Left hindlimb (tissue), 1 donor: ENCODE measurements at regions not wholly inside any gene's neighbourhood (a gene's known extent, or its start where the extent isn't known, plus 50 kb on each side); places are given as distances from the start of the nearest gene placed in this dataset.
"Not testable (repeated sequence)": the region's sequence is repeated elsewhere in the genome, so short reads cannot be mapped to it uniquely, and the experiment has no call there.

Experiments used
- DNase-seq: peaks from one replicate; pipeline ENCODE4 v3.0.0-alpha.2; 2018

- DNase-seq = no peak
Observed at GRCh38 chr1:70490153-70490552, 79.1 kb downstream of the CTH start.

- no peak for DNase-seq
Observed at GRCh38 chr1:70495370-70495769, 84.3 kb downstream of the CTH start.

GRCh38 chr1:70496181-70496580 is 85.1 kb downstream of the CTH start:
- DNase-seq = no peak

GRCh38 chr1:70497152-70497551 is 86.1 kb downstream of the CTH start:
- DNase-seq = no peak

- no peak for DNase-seq
Observed at GRCh38 chr1:70498666-70499065, 87.6 kb downstream of the CTH start.

GRCh38 chr1:70499695-70500094 is 88.6 kb downstream of the CTH start:
- no peak for DNase-seq

- no peak for DNase-seq
Observed at GRCh38 chr1:70503358-70503757, 92.3 kb downstream of the CTH start.

GRCh38 chr1:70504176-70504820 is 93.2 kb downstream of the CTH start:
- DNase-seq = no peak

- peak; percentile 46 for DNase-seq
Observed at GRCh38 chr1:70504821-70505193, 93.7 kb downstream of the CTH start.

- not testable (repeated sequence) for DNase-seq
Observed at GRCh38 chr1:70507991-70508390, 96.9 kb downstream of the CTH start.

GRCh38 chr1:70509996-70510876 is 99.2 kb downstream of the CTH start:
- no peak for DNase-seq

- no peak for DNase-seq
Observed at GRCh38 chr1:70517444-70517843, 106.4 kb downstream of the CTH start.

- no peak for DNase-seq
Observed at GRCh38 chr1:70518106-70518505, 107.0 kb downstream of the CTH start.

GRCh38 chr1:70528590-70529333 is 117.7 kb downstream of the CTH start:
- no peak for DNase-seq

GRCh38 chr1:70536708-70537366 is 125.8 kb downstream of the CTH start:
- DNase-seq = no peak

GRCh38 chr1:70537788-70538187 is 126.7 kb downstream of the CTH start:
- no peak for DNase-seq

- DNase-seq = no peak
Observed at GRCh38 chr1:70542030-70542429, 131.0 kb downstream of the CTH start.

- no peak for DNase-seq
Observed at GRCh38 chr1:70542856-70543255, 131.8 kb downstream of the CTH start.

GRCh38 chr1:70546726-70547125 is 135.7 kb downstream of the CTH start:
- no peak for DNase-seq

GRCh38 chr1:70552662-70553566 is 141.8 kb downstream of the CTH start:
- no peak for DNase-seq

- DNase-seq = no peak
Observed at GRCh38 chr1:70553567-70553956, 142.5 kb downstream of the CTH start.

GRCh38 chr1:70554341-70554740 is 143.3 kb downstream of the CTH start:
- DNase-seq = no peak
